Thyroid gland (tissue), 4 donors: ENCODE measurements at regions not wholly inside any gene's neighbourhood (a gene's known extent, or its start where the extent isn't known, plus 50 kb on each side); places are given as distances from the start of the nearest gene placed in this dataset.

Experiments
- DNase-seq, 2 donors: peaks; one replicate each; pipeline ENCODE4 v3.0.0-alpha.2; 2019
- H3K27ac ChIP-seq, 3 donors: fragments of 200-600 bp; sonication (generic); 1 replicate in 2 of 3; 2 replicates in 1 of 3; pipeline ENCODE4 v1.5.1; 2016 to 2019; ENCODE audit warnings: mild to moderate bottlenecking in 1 of 3, moderate library complexity in 1 of 3
- H3K27me3 ChIP-seq: fragments of 200-600 bp; sonication (generic); one replicate; pipeline ENCODE4 v1.5.1; 2019
- H3K36me3 ChIP-seq, 2 donors: fragments of 200-600 bp; sonication (generic); one replicate each; pipeline ENCODE4 v1.5.1; 2016 to 2019
- H3K4me1 ChIP-seq, 2 donors: fragments of 200-600 bp; sonication (generic); one replicate each; pipeline ENCODE4 v1.5.1; 2017 to 2019
- H3K4me3 ChIP-seq, 3 donors: fragments of 200-600 bp; sonication (generic); replicated peaks in 1 of 3; 1 replicate in 2 of 3; 2 replicates in 1 of 3; pipeline ENCODE4 v1.5.1; 2016; ENCODE audit warnings: mild to moderate bottlenecking in 1 of 3
- H3K9me3 ChIP-seq: fragments of 200-600 bp; sonication (generic); one replicate; pipeline ENCODE4 v1.5.1; 2017
- POLR2A ChIP-seq, 2 donors: fragments of 450-650 bp; IDR thresholded peaks; one replicate each; pipeline ENCODE4 v1.6.1; 2017; ENCODE audit warnings: antibody characterized with exemption in 2 of 2, mild to moderate bottlenecking in 2 of 2, moderate library complexity in 1 of 2
- WGBS, 2 donors: methylation state at CpG; one replicate each; pipeline ENCODE4 v1.1.5; 2017; 5-methylcytosine and 5-hydroxymethylcytosine counted together
- intact Hi-C: fragments of 100-400 bp; cut with DNase I; formaldehyde crosslinking; loops from one replicate; pipeline ENCODE4 v1.15.1; 2023
- TF ChIP-seq, protein P1 (sequence below), 6 experiments: fragments of 200-600 bp in 3 of 6; fragments of 450-650 bp in 3 of 6; sonication (generic) in 3 of 6; IDR thresholded peaks; one replicate each; pipeline ENCODE4 v1.5.1; 2016 to 2019; ENCODE audit warnings: antibody characterized with exemption in 6 of 6, mild to moderate bottlenecking in 2 of 6, inconsistent platforms in 1 of 6, moderate library complexity in 1 of 6

DNA sequence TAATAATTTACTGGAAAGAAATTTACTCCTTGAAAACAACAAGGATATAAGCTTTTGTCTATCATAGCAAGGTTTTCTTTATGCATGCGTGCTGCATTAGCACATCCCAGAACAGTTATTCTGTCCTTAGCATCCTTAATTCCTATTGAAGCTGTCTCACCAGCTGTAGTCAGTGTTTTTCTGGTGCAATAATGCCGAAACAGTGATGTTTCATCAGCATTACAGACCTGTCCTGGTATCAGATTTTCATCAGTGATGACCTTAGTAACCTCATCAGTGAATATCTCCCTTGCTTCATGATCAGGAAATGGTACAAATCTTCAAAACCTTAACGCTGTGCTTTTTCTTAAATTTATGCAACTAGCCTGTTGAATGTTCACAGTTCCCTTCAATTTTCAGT is 264.7 kb upstream of the STARD13 start:
- no peaks in the 10 kb centered on the region for H3K4me1 ChIP-seq
- intact Hi-C loops: no loop called here
- H3K27me3 ChIP-seq: no peaks in the 10 kb centered on the region
- no peak for DNase-seq
- 94 to 95% methylated on average over 3 of the region's 3 CpGs for WGBS, 2 donors
- no peak overlapping the region for H3K27ac ChIP-seq
- no peaks in the 10 kb centered on the region for H3K36me3 ChIP-seq
- no peaks in the 10 kb centered on the region for H3K9me3 ChIP-seq
- TF ChIP-seq, protein P1, sequence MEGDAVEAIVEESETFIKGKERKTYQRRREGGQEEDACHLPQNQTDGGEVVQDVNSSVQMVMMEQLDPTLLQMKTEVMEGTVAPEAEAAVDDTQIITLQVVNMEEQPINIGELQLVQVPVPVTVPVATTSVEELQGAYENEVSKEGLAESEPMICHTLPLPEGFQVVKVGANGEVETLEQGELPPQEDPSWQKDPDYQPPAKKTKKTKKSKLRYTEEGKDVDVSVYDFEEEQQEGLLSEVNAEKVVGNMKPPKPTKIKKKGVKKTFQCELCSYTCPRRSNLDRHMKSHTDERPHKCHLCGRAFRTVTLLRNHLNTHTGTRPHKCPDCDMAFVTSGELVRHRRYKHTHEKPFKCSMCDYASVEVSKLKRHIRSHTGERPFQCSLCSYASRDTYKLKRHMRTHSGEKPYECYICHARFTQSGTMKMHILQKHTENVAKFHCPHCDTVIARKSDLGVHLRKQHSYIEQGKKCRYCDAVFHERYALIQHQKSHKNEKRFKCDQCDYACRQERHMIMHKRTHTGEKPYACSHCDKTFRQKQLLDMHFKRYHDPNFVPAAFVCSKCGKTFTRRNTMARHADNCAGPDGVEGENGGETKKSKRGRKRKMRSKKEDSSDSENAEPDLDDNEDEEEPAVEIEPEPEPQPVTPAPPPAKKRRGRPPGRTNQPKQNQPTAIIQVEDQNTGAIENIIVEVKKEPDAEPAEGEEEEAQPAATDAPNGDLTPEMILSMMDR (IDR thresholded peaks at IDR 0.05): no peak
- TF ChIP-seq POLR2A (IDR thresholded peaks at IDR 0.05): no peak
- H3K4me3 ChIP-seq: no peak overlapping the region

DNA sequence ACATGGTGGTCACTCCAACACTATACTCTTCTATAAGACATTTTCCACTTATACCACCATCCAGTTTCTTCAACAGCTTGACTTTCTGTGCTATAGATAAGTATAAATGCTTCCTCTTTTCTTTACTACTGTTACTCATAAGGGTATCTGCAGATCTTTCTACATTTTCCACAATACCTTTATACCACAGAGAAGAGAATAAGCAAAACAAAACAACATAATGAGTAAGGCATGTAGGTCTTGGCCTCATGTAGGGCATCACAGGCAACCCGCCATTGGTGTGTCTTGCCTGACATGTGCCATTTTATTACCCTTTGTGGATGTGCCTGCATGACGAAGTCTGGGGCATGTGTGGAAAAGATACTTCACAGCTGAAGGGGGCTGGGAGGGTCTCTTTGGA is 265.3 kb upstream of the STARD13 start:
- no peak overlapping the region for H3K27ac ChIP-seq
- no peak for TF ChIP-seq POLR2A (IDR thresholded peaks at IDR 0.05)
- TF ChIP-seq, protein P1 (IDR thresholded peaks at IDR 0.05): no peak
- H3K27me3 ChIP-seq: no peaks in the 10 kb centered on the region
- no peak overlapping the region for H3K4me3 ChIP-seq
- H3K4me1 ChIP-seq: no peaks in the 10 kb centered on the region
- H3K9me3 ChIP-seq: no peaks in the 10 kb centered on the region
- DNase-seq: no peak
- intact Hi-C loops: no loop called here
- WGBS, 2 donors: 91 to 92% methylated on average over 2 of the region's 2 CpGs
- no peaks in the 10 kb centered on the region for H3K36me3 ChIP-seq

DNA sequence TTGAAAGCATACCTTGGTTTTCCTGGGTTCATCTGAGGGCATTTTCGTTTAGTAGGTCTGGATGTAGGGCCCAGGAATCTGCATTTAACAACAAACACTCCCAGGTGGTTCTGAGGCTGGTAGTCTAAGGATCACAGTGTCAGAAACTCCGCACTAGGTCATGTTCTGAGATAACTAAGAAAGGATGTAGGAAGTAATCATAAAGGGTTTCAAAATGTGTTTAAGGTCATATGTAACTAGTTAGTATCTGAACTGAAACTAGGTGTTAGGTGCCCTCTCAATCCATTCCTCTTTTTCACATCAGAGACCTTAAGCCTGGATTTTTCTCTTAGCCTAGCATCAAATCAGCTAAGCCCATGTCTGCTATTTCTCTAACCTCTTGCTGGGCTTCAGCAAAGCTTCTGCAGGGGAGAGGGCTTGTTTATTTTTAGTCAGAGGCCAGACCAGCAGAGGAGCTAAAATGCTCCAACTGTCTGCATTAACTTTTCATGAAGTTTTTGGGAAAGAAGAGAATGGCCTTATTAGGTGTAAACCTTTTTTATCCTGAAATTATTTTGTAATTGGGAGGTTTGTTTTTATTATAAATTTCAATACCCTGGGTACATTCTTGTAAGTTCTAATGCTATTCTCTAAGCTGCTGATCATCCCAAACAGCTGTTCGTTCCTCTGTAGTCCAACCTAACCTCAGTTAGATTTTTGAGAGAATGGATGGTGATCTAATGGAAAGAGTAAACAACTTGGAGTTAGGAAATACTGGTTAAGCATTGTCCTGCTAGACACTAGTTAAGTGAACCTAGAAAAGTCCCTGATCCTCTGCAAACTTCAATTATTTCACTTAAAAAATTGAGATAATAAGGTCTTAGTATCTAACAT is 262.8 kb upstream of the RFC3 start:
- Histone ChIP-seq H3K27me3 (no peaks in the 10 kb centered on the region), H3K4me3 (no peak overlapping the region), H3K36me3 (no peaks in the 10 kb centered on the region), H3K4me1 (no peaks in the 10 kb centered on the region), H3K27ac (no peak overlapping the region), H3K9me3 (no peaks in the 10 kb centered on the region)
- 70 to 77% methylated on average over 3 of the region's 3 CpGs for WGBS, 2 donors
- TF ChIP-seq, protein P1 (IDR thresholded peaks at IDR 0.05): no peak
- no peak for TF ChIP-seq POLR2A (IDR thresholded peaks at IDR 0.05)
- intact Hi-C loops: no loop called here
- no peak for DNase-seq

DNA sequence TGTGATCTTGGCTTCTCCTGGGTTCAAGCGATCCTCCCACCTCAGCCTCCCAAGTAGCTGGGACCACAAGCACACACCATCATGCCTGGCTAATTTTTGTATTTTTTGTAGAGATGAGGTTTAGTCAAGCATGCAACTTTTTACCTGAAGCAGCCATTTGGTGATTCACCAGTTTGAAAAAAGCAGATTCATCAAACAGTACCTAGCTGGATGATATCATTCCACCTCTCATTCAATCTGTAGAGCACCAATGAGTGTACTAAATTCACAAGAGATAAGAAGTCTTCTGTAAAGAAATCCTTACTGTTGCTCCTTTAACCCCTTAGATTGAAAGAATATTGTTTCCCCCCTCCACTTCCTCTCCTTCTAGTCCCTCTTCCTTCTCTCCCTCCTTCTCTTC is 261.1 kb upstream of the RFC3 start:
- no peak for DNase-seq
- TF ChIP-seq POLR2A (IDR thresholded peaks at IDR 0.05): no peak
- TF ChIP-seq, protein P1 (IDR thresholded peaks at IDR 0.05): no peak
- Histone ChIP-seq H3K9me3 (no peaks in the 10 kb centered on the region), H3K4me3 (no peak overlapping the region), H3K27me3 (no peaks in the 10 kb centered on the region), H3K27ac (no peak overlapping the region), H3K36me3 (no peaks in the 10 kb centered on the region), H3K4me1 (no peaks in the 10 kb centered on the region)
- intact Hi-C loops: no loop called here
- 81 to 88% methylated on average over 1 of the region's 1 CpG for WGBS, 2 donors

DNA sequence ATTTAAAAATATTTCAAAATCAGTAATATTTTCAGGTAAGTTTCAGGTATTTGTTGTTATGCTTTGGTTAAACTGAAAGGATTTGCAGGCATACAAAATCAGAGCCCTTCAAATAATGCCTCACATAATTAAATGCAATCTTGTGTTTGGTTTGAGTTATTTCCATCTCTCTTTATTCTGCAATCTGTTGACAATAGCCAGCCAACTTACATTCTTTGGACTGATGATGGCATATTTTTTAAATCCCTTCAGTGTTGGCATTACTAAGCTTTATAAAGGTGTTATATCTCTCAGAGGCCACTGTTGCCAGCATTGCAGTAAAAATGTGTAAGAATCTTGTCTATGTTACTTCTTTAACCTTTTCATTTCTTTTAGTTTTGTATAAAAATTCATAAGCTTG is 257.2 kb upstream of the RFC3 start:
- TF ChIP-seq POLR2A (IDR thresholded peaks at IDR 0.05): no peak
- no peaks in the 10 kb centered on the region for H3K36me3 ChIP-seq
- H3K27me3 ChIP-seq: no peaks in the 10 kb centered on the region
- no peak overlapping the region for H3K4me3 ChIP-seq
- H3K9me3 ChIP-seq: no peaks in the 10 kb centered on the region
- DNase-seq: no peak
- intact Hi-C loops: no loop called here
- no peak overlapping the region for H3K27ac ChIP-seq
- no peaks in the 10 kb centered on the region for H3K4me1 ChIP-seq
